ENCODE measurements at regions not wholly inside any gene's neighbourhood (a gene's known extent, or its start where the extent isn't known, plus 50 kb on each side); places are given as distances from the start of the nearest gene placed in this dataset.

GRCh38 chr13:39245688-39246087, 207.4 kb downstream of the NHLRC3 start:
- DNase-seq = no peak

GRCh38 chr13:39249982-39250381, 211.7 kb downstream of the NHLRC3 start:
- no peak for DNase-seq

- no peak for DNase-seq
Measured at GRCh38 chr13:39250440-39250839, 212.2 kb downstream of the NHLRC3 start.

- no peak for DNase-seq
Measured at GRCh38 chr13:39251340-39251739, 213.1 kb downstream of the NHLRC3 start.

GRCh38 chr13:39253774-39254173, 215.5 kb downstream of the NHLRC3 start:
- no peak for DNase-seq

GRCh38 chr13:39254601-39255000, 216.3 kb downstream of the NHLRC3 start:
- no peak for DNase-seq

- no peak for DNase-seq
Measured at GRCh38 chr13:39257642-39258041, 219.4 kb downstream of the NHLRC3 start.

GRCh38 chr13:39259371-39260140, 221.3 kb downstream of the NHLRC3 start:
- DNase-seq = peak; percentile 35

- peak; percentile 53 for DNase-seq
Measured at GRCh38 chr13:39263033-39263432, 224.8 kb downstream of the NHLRC3 start.

- no peak for DNase-seq
Measured at GRCh38 chr13:39263531-39263930, 225.3 kb downstream of the NHLRC3 start.

- no peak for DNase-seq
Measured at GRCh38 chr13:39266426-39266825, 228.2 kb downstream of the NHLRC3 start.

GRCh38 chr13:39268398-39268797, 230.1 kb downstream of the NHLRC3 start:
- no peak for DNase-seq

GRCh38 chr13:39269004-39269403, 230.7 kb downstream of the NHLRC3 start:
- DNase-seq = no peak

GRCh38 chr13:39269411-39269810, 231.2 kb downstream of the NHLRC3 start:
- no peak for DNase-seq

GRCh38 chr13:39272994-39273393, 234.7 kb downstream of the NHLRC3 start:
- no peak for DNase-seq

- DNase-seq = no peak
Measured at GRCh38 chr13:39273953-39274738, 235.9 kb downstream of the NHLRC3 start.

GRCh38 chr13:39274739-39275325, 236.6 kb downstream of the NHLRC3 start:
- DNase-seq = no peak

GRCh38 chr13:39279077-39279476, 240.8 kb downstream of the NHLRC3 start:
- DNase-seq = no peak

- no peak for DNase-seq
Measured at GRCh38 chr13:39281539-39282150, 243.4 kb downstream of the NHLRC3 start.

GRCh38 chr13:39282400-39282972, 244.2 kb downstream of the NHLRC3 start:
- DNase-seq = no peak

- no peak for DNase-seq
Measured at GRCh38 chr13:39283072-39283471, 244.8 kb downstream of the NHLRC3 start.

GRCh38 chr13:39284801-39285388, 246.6 kb downstream of the NHLRC3 start:
- no peak for DNase-seq

All from stimulated activated CD4-positive, alpha-beta T cell treated with anti-CD3 and anti-CD28 coated beads, Interleukin-4, amount 100 ng/mL, for 24 hours (primary cell).